Smooth muscle cell (in vitro differentiated cells): ENCODE measurements at regions not wholly inside any gene's neighbourhood (a gene's known extent, or its start where the extent isn't known, plus 50 kb on each side); places are given as distances from the start of the nearest gene placed in this dataset.

Source experiments
- DNase-seq: peaks from one replicate; lab custom pipeline; 2025; ENCODE audit not compliant: unreplicated experiment; lab: John Stamatoyannopoulos, UW
- H2AFZ ChIP-seq: fragments of 200-600 bp; sonication (generic); 2 replicates; pipeline ENCODE4 v1.6.0; 2016; ENCODE audit warnings: antibody characterized with exemption, low read depth, mild to moderate bottlenecking
- H3F3A ChIP-seq: fragments of 200-600 bp; sonication (generic); 2 replicates; pipeline ENCODE4 v1.6.0; 2017; ENCODE audit warnings: antibody characterized with exemption, low read depth
- H3K27ac ChIP-seq: fragments of 200-600 bp; sonication (generic); 2 replicates; pipeline ENCODE4 v1.5.1; 2016; ENCODE audit warnings: low read depth, mild to moderate bottlenecking
- H3K27me3 ChIP-seq: fragments of 200-600 bp; sonication (generic); 2 replicates; pipeline ENCODE4 v1.6.1; 2016; ENCODE audit warnings: low read depth, mild to moderate bottlenecking
- H3K36me3 ChIP-seq: fragments of 200-600 bp; sonication (generic); 2 replicates; pipeline ENCODE4 v1.5.1; 2016; ENCODE audit warnings: low read depth
- H3K4me1 ChIP-seq: fragments of 200-600 bp; sonication (generic); 2 replicates; pipeline ENCODE4 v1.5.1; 2016; ENCODE audit warnings: low read depth
- H3K4me2 ChIP-seq: fragments of 200-600 bp; sonication (generic); 2 replicates; pipeline ENCODE4 v1.6.0; 2016; ENCODE audit warnings: mild to moderate bottlenecking
- H3K4me3 ChIP-seq: fragments of 200-600 bp; sonication (generic); 2 replicates; pipeline ENCODE4 v1.5.1; 2016; ENCODE audit warnings: mild to moderate bottlenecking
- H3K79me2 ChIP-seq: fragments of 200-600 bp; sonication (generic); 2 replicates; pipeline ENCODE4 v1.6.0; 2016; ENCODE audit warnings: low read depth, mild to moderate bottlenecking
- H3K9ac ChIP-seq: fragments of 200-600 bp; sonication (generic); 2 replicates; pipeline ENCODE4 v1.6.0; 2016; ENCODE audit warnings: low read depth
- H3K9me3 ChIP-seq: fragments of 200-600 bp; sonication (generic); replicated peaks from 2 replicates; pipeline ENCODE4 v1.5.1; 2016; ENCODE audit warnings: low read depth
- H4K20me1 ChIP-seq: fragments of 200-600 bp; sonication (generic); 2 replicates; pipeline ENCODE4 v1.6.0; 2016; ENCODE audit warnings: low read depth
- WGBS: methylation state at CpG from one replicate; pipeline ENCODE4 v1.1.7; 2016; ENCODE audit warnings: low lambda C conversion rate; 5-methylcytosine and 5-hydroxymethylcytosine counted together
- TF ChIP-seq, protein P1 (sequence below): fragments of 200-600 bp; sonication (generic); IDR thresholded peaks from 2 replicates; pipeline ENCODE4 v1.5.1; 2017; ENCODE audit warnings: borderline replicate concordance, mild to moderate bottlenecking, antibody characterized with exemption; ENCODE audit not compliant: insufficient read depth, poor library complexity, severe bottlenecking

DNA sequence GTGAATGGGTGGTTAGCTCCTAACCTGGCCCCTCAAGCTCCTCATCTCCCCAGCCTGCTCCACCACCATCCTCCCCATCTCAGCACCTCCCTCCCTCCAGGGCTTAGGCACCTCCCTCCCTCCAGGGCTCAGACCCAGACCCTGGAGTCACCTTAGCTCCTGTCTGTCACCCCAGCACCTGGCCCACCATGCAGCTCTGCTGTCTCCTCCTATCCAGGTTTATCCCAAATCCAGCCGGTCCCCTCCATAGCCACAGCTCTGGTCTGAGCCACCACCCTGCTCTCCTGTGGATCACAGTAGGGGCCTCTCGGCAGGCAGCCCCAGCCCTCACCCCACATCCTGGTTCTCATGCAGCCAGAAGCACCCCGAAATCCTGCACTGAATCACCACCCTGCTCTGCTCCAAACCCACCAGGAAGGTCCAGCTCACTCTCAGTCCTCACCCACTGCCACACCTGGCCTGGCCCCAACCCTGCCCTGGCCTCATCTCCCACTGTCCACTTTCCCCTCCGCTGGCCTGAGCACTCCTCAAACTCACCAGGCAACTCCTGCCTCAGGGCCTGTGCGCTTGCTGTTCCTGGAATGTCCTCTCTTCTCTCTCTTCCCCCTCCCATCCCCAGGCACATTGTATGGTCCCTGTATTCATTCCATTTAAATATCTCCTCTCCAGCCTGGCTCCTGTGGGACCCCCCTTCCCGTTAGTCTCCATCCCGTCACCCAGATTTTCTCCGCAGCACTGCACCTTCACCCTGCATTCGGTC is 62.6 kb downstream of the DIO3 start:
- Histone ChIP-seq H3K36me3 (no peaks in the 10 kb centered on the region), H3K4me1 (peaks cover 8% of the 10 kb centered on the region), H4K20me1 (no peaks in the 10 kb centered on the region), H2AFZ (no peak overlapping the region), H3K9ac (no peak overlapping the region), H3K79me2 (no peaks in the 10 kb centered on the region), H3K9me3 (no peaks in the 10 kb centered on the region), H3K4me3 (no peak overlapping the region), H3K27ac (no peak overlapping the region), H3K27me3 (no peaks in the 10 kb centered on the region), H3F3A (no peaks in the 10 kb centered on the region), H3K4me2 (no peak overlapping the region)
- DNase-seq, result no peak
- TF ChIP-seq, protein P1, sequence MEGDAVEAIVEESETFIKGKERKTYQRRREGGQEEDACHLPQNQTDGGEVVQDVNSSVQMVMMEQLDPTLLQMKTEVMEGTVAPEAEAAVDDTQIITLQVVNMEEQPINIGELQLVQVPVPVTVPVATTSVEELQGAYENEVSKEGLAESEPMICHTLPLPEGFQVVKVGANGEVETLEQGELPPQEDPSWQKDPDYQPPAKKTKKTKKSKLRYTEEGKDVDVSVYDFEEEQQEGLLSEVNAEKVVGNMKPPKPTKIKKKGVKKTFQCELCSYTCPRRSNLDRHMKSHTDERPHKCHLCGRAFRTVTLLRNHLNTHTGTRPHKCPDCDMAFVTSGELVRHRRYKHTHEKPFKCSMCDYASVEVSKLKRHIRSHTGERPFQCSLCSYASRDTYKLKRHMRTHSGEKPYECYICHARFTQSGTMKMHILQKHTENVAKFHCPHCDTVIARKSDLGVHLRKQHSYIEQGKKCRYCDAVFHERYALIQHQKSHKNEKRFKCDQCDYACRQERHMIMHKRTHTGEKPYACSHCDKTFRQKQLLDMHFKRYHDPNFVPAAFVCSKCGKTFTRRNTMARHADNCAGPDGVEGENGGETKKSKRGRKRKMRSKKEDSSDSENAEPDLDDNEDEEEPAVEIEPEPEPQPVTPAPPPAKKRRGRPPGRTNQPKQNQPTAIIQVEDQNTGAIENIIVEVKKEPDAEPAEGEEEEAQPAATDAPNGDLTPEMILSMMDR, result no peak
- WGBS, result 88% methylated on average over 9 of the region's 9 CpGs

DNA sequence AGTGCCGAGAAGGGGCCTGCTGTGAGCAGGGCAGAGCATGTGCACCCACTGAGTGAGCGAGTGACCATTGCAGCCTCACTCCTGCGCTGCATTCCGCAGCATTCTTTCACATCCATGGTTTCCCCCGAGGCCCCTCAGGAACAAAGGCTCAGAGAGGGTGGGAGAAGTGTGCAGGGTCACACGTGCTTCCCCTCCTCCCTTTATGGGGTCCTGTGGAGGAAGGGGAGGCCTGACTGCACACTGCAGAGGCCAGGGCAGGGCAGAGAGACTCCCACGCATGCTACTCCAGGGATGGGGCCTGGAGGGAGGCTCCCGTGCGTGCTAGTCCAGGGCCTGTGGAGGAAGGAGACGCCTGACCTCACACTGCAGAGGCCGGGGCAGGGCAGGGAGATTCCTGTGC is 63.2 kb downstream of the DIO3 start:
- DNase-seq, result no peak
- H3K4me2 ChIP-seq, result no peak overlapping the region
- H3K9me3 ChIP-seq, result no peaks in the 10 kb centered on the region
- H3K27ac ChIP-seq, result no peak overlapping the region
- H3K4me1 ChIP-seq, result peaks cover 8% of the 10 kb centered on the region
- TF ChIP-seq, protein P1, result no peak
- no peak overlapping the region for H3K4me3 ChIP-seq
- WGBS, result 58% methylated on average over 11 of the region's 11 CpGs
- no peak overlapping the region for H2AFZ ChIP-seq
- H3K27me3 ChIP-seq, result no peaks in the 10 kb centered on the region
- no peaks in the 10 kb centered on the region for H3K79me2 ChIP-seq
- no peak overlapping the region for H3K9ac ChIP-seq
- H3K36me3 ChIP-seq, result no peaks in the 10 kb centered on the region
- no peaks in the 10 kb centered on the region for H4K20me1 ChIP-seq
- H3F3A ChIP-seq, result no peaks in the 10 kb centered on the region

DNA sequence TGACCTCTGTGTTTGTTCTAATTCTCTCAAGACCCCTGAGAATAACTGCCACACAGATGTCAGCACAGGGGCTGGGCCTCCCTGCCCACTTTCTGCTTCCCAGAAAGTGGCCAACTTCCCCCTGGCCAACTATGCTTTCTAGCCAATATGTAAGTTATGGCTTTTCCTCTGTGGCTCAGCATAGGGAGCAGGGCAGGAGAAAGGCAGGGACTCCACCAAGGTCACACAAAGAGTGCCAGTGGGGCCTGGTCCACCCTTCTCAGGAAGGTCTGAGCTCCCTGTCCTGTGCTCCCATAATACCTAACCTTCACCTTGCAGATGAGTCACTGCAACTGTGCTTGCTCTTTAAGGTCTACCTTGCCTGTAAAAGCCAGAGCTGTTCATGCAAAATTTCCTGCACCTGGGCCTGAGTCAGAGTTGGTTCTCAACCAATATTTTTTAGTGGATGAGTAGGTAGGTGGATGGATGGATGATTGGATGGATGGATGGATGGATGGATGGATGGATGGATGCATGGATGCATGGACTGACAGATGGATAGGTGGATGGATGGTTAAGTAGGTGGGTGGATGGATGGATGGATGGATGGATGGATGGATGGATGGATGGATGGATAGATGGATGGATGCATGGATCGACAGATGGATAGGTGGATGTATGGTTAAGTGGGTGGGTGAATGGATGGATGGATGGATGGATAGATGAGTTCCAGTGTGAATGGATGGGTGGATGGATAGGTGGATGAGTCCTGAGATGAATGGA is 64.2 kb downstream of the DIO3 start:
- no peaks in the 10 kb centered on the region for H3K36me3 ChIP-seq

More for the DNA sequence above, 64.2 kb downstream of the DIO3 start:
- Histone ChIP-seq H3K9ac (no peak overlapping the region), H3K27me3 (no peaks in the 10 kb centered on the region), H3K4me3 (no peak overlapping the region), H3K9me3 (no peaks in the 10 kb centered on the region), H3K4me1 (peaks cover 8% of the 10 kb centered on the region), H2AFZ (no peak overlapping the region), H4K20me1 (no peaks in the 10 kb centered on the region), H3K79me2 (no peaks in the 10 kb centered on the region), H3F3A (no peaks in the 10 kb centered on the region), H3K4me2 (no peak overlapping the region), H3K27ac (no peak overlapping the region)
- WGBS, result 100% methylated on average over 1 of the region's 1 CpG
- TF ChIP-seq, protein P1, result no peak
- no peak for DNase-seq
